GM23248 (cell line): ENCODE measurements at regions not wholly inside any gene's neighbourhood (a gene's known extent, or its start where the extent isn't known, plus 50 kb on each side); places are given as distances from the start of the nearest gene placed in this dataset.

Source experiments
- EZH2 ChIP-seq: fragments of 200-600 bp; sonication (generic); IDR thresholded peaks from 2 replicates; pipeline ENCODE4 v1.6.1; 2018; ENCODE audit warnings: antibody characterized with exemption, mild to moderate bottlenecking; ENCODE audit not compliant: insufficient read depth, poor library complexity, severe bottlenecking
- EZH2phosphoT487 ChIP-seq: fragments of 200-600 bp; sonication (generic); IDR thresholded peaks from 2 replicates; pipeline ENCODE4 v1.6.1; 2018; ENCODE audit warnings: antibody characterized with exemption, moderate library complexity, mild to moderate bottlenecking, low read depth; ENCODE audit not compliant: insufficient read depth

DNA sequence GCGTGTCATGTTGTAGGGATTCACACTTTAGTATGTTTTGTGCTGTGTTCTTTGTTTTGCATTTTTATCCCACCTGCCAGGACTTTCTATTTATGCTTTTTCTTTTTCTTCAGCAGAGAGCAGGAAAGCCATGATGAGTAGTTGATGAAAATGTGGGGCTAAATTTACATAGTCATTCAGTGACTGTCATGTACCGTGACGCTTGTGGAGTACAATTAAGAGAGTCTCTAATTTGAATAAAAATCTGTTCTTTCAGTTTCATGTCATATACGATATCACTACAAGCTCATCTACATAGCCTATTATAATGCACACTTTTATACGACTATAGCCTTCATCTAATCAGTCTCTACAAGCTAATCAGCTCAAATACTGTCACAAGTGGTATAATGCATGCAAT is 112.7 kb upstream of the SPATS2L start:
- no peak for TF ChIP-seq EZH2
- no peak for TF ChIP-seq EZH2phosphoT487
